Adrenal gland (tissue), 5 donors: ENCODE measurements at regions not wholly inside any gene's neighbourhood (a gene's known extent, or its start where the extent isn't known, plus 50 kb on each side); places are given as distances from the start of the nearest gene placed in this dataset.

Experiments
- POLR2A ChIP-seq, 2 donors: fragments of 450-650 bp; IDR thresholded peaks; one replicate each; pipeline ENCODE4 v1.6.1; 2017; ENCODE audit warnings: antibody characterized with exemption in 2 of 2, mild to moderate bottlenecking in 2 of 2, moderate library complexity in 1 of 2
- TF ChIP-seq, protein P1 (sequence below), 6 experiments: fragments of 450-650 bp in 4 of 6; fragments of 200-600 bp in 2 of 6; sonication (generic) in 1 of 6; IDR thresholded peaks; 1 replicate in 5 of 6; 2 replicates in 1 of 6; pipeline versions ENCODE4 v1.5.1 to v1.8.0; 2016 to 2021; ENCODE audit warnings: antibody characterized with exemption in 6 of 6, mild to moderate bottlenecking in 2 of 6, moderate library complexity in 1 of 6
- donor health status: DM: no; HTN: no; CAD: no.

DNA sequence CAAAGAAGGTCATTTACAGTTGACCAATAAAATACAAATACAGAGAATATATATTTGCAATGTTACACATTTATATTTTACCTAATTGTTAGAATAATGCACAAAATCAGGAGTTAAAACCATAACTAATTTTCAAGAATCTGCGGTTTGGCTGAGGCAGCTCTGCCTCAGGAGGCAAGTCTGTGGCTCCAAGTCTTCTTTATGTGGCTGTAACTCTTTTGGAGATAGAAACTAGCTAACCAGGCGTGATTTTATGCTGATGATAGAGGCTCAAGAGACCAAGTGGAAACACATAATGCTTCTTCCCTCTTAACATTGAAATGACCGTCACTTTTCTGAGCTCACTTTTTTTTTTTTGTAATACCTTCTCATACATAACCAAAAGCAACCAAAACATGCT, 744.7 kb upstream of the CXADR start:
- TF ChIP-seq, protein P1, sequence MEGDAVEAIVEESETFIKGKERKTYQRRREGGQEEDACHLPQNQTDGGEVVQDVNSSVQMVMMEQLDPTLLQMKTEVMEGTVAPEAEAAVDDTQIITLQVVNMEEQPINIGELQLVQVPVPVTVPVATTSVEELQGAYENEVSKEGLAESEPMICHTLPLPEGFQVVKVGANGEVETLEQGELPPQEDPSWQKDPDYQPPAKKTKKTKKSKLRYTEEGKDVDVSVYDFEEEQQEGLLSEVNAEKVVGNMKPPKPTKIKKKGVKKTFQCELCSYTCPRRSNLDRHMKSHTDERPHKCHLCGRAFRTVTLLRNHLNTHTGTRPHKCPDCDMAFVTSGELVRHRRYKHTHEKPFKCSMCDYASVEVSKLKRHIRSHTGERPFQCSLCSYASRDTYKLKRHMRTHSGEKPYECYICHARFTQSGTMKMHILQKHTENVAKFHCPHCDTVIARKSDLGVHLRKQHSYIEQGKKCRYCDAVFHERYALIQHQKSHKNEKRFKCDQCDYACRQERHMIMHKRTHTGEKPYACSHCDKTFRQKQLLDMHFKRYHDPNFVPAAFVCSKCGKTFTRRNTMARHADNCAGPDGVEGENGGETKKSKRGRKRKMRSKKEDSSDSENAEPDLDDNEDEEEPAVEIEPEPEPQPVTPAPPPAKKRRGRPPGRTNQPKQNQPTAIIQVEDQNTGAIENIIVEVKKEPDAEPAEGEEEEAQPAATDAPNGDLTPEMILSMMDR (IDR thresholded peaks at IDR 0.05) = no peak
- no peak for TF ChIP-seq POLR2A (IDR thresholded peaks at IDR 0.05)
